Activated effector memory CD4-positive, alpha-beta T cell treated with anti-CD3 and anti-CD28 coated beads, Interleukin-2, amount 50 U/mL, for 16 hours (primary cell): ENCODE measurements at regions not wholly inside any gene's neighbourhood (a gene's known extent, or its start where the extent isn't known, plus 50 kb on each side); places are given as distances from the start of the nearest gene placed in this dataset.
"Not testable (repeated sequence)": the region's sequence is repeated elsewhere in the genome, so short reads cannot be mapped to it uniquely, and the experiment has no call there.

Experiments used
- DNase-seq: peaks from one replicate; pipeline ENCODE4 v3.0.0-alpha.2; 2020

DNA sequence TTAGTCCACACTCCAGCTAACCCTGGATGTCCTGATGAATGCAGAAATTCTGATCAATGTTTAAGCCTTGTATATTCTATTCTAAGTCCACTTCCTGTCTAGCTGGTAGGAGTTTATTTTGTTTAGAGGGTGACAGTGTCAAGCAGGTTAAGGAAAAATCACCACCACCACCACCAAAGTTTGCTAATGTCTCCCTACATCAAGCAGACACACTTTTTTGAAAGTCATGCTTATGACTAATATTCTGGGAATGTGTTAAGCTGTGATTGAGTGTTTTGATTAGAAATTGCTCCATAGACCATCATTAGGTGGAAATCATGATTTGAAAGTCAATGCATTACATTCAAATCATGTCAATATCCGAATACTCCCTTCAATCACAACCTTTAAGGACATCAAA, 1530.1 kb downstream of the MAT2B start:
- DNase-seq = no peak

DNA sequence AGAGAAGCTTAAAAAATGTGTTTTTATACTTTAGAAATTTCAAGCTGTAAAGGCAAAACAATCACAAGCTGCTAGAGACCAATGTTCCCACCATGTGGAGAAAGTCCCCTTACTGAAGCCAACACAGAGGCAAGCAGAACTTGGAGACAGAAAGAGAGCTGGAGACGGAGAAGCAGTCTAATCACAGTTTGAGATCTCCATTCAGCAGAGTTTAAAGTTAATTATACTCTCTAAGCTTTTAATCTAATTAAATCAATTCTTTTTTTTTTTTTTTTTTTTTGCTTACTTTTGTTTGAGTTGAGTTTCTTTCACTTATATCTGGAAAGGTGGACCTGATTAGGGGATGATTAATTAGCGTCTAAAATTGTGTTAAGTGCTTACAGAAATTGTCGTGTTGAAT, 1534.3 kb downstream of the MAT2B start:
- DNase-seq = no peak

DNA sequence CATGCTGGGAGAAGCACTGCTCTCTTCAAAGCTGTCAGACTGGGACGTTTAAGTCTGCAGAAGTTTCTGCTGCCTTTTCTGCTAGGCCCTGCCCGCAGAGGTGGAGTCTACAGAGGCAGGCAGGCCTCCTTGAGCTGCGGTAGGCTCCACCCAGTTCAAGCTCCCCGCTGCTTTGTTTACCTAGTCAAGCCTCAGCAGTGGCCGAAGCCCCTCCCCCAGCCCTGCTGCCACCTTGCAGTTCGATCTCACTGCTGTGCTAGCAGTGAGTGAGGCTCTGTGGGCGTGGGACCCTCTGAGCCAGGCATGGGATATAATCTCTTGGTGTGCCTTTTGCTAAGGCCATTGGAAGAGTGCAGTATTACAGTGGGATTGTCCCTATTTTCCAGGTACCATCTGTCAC, 1540.5 kb downstream of the MAT2B start:
- DNase-seq = not testable (repeated sequence)

DNA sequence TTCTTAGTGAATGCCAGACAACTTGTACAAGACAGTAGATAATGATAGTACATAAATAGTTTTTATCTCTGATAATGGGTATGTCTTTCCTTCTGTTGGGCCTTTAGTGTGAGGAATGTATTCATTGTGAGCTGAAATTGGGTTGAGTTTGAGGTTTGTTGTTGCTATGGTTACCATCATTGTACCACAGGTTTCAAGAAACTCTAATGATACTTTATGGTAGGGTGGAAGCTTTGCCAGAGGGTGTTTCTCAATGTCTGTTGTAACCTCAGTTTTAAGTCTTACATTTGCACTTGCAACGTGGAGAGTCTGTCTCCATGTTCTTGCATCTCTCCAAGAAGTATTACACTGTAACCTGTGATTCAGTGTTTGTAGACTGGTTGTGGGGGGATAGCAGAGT, 1550.1 kb downstream of the MAT2B start:
- no peak for DNase-seq

GRCh38 chr5:165057145-165057544, 1551.7 kb downstream of the MAT2B start:
- DNase-seq = no peak

DNA sequence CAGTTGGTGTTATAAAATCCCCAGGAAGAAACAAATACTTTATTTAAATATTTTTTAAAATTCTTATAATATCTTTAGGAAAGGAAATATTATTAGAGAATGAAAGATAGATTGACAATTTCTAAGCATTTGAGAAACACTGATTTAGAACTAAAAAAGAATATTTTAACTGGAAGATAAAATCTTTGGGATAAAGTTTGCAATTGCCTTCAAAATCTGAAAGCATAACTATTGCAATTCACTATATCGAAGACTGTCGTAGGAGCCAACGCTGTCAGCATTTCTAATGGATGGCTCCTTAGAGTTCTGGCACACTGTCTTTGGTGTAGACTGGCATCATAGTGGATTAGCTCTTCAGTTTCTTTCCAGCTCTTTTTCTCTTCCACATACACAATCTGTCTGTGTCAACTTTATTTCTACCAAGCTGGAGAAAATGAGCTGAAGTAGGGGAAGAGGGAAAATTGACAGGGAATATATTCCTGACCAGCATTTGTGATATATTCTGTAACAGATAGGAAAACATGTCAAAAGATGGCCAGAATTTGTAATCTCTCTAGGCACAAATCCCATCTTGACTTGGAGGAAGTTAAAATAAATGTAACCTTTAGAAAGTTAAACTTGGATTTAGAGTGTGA, 1561.4 kb downstream of the MAT2B start:
- DNase-seq = no peak

DNA sequence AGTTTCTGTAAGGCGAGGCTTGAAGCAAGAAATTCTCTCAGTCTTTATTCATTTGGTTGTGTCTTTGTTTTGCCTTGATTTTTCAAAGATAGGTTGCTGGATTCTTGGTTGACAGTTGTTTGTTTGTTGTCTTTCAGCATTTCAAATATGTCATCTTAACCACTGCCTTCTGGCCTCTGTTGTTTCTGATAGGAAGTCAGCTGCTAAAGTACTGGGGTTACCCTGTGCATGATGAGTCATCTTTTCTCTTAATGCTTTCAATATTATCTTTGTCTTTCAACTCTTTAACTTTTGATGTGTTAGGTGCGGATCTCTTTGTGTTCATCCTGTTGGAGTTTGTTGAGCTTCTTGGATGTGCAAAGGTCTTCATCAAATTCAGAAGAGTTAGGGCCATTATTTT, 1571.3 kb downstream of the MAT2B start:
- DNase-seq = no peak

DNA sequence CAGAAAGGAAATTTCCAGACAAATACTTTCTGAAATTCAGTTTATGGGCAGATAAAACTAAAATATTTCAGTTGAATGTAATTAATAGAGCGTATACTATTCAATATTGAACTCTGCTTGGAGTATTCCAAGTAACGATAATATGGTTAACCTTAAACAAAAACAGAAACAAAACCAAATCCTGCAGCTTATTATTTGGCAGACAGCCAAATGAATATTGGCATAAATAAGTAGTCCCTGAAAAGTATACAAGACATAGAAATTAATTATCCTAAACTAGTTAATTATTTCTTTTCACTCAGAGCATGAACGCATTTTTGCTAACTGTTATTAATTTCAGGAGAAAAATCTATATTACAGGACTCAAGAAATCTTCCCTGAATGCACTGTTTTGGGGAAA, 1574.0 kb downstream of the MAT2B start:
- DNase-seq = no peak

GRCh38 chr5:165083394-165083793, 1578.0 kb downstream of the MAT2B start:
- no peak for DNase-seq

GRCh38 chr5:165086465-165086864, 1581.0 kb downstream of the MAT2B start:
- no peak for DNase-seq

- no peak for DNase-seq
These were observed 1589.4 kb downstream of the MAT2B start for GRCh38 chr5:165094782-165095181.

DNA sequence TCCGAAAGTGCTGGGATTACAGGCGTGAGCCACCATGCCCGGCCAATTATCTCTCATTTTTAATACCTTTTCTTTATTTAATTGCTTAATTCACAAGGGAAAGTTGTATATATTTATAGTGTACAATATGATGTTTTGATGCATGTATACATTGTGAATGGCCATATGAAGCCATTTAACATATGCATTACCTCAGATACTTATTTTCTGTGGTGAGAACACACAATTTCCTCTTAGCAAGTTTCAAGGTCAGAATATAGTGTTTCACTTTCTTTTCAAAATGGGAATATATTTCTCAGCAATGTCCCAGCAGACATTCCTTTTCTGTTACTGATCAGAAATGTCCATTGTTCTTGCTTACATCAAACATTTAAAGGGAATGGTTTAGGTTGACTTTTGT, 1596.3 kb downstream of the MAT2B start:
- DNase-seq = no peak

- no peak for DNase-seq
These were observed 1599.2 kb downstream of the MAT2B start for GRCh38 chr5:165104611-165105010.

GRCh38 chr5:165108809-165109208, 1603.4 kb downstream of the MAT2B start:
- DNase-seq = no peak

DNA sequence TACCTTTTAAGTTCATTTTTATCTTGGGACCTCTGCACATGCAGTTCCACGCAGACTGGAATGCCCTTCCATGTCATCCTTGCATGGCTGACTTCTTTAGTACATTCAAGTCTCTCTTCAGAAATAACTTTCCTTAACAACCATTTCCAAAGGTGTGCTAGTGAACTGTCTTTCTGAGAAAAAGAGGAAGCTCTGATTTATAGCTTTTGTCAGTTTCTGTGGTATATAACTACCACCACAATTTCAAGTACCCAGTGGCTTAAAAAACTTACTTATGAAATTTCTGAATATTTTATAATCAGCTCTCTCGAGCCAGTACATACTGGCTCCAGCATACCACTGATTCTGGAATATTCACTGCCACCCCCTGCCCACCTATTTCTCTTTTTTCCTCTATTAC, 1613.8 kb downstream of the MAT2B start:
- DNase-seq = no peak

DNA sequence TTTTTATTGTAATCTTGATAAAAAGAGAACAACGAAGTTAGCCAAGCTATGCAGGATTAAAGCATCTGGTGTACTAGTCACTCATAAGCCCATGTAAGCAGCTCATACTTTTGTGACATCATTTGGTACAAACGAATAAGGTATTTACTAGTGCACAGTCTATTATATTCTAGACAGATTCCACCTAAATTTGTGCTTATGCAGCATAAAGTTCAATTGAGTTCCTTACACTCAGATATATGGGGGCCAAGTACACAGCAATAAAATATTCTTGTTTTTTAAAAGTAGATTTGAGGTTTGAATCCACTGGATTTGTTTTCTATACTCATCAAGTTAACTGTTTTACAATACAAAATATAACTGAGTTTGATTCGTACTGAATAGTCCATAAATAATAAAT, 1621.2 kb downstream of the MAT2B start:
- no peak for DNase-seq

DNA sequence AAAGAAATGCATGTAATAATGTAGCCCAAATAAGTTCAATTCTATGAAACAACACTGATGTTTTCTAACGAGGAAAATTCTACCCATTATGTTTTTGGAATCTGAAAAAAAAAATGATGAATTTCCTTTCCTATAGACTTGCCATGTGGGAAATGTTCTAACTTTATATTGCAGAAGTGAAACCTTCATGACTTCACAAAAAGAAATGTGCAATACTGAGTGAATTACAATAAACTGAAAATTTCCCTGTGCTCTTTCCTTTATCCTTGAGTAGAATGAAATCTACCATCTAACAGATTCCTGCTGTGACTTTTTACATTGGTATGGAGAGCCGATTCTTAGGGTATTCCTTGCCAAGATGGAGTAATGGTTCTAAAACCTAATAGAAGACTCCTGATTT, 1622.5 kb downstream of the MAT2B start:
- no peak for DNase-seq

- no peak for DNase-seq
These were observed 1625.2 kb downstream of the MAT2B start for GRCh38 chr5:165130656-165131055.

DNA sequence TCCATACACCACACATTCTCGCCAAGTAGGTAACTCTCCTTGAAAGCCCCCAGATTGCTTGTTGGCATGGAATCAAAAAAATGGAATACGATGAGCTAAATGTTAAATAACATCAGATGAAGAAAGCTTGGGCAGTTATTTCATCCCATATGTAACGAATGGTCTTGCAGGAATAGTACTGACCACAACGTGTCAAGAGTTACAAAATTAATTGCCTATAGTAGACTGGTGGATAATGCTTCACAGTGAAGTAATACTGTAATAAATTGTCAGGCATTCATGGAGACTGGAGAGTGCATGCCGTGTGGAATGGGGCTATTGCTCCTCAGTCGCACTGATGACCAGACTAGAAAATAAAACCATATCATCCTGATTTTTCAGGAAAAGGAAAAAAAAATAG, 1628.7 kb downstream of the MAT2B start:
- DNase-seq = no peak

- no peak for DNase-seq
These were observed 1630.1 kb downstream of the MAT2B start for GRCh38 chr5:165135565-165135964.

DNA sequence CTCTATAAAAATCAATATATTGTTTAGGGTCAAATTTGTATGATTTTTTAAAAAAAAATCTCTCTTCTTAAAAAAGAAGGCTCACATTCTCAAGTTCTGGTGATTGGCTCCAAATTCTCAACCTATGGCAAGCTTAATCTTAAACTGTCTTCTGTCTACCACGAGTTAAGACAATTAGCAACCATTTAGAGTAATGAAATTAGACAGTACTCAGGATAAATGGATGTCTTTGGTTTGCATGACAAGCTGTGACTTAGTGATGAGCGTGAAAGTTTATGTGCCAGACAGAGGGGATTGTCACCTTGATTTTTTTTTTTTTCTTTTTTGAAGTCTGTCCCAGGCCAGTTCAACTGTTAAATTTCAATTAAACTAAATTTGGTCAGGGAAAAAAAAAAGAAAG, 1632.3 kb downstream of the MAT2B start:
- no peak for DNase-seq

- no peak for DNase-seq
These were observed 1632.8 kb downstream of the MAT2B start for GRCh38 chr5:165138236-165138635.

DNA sequence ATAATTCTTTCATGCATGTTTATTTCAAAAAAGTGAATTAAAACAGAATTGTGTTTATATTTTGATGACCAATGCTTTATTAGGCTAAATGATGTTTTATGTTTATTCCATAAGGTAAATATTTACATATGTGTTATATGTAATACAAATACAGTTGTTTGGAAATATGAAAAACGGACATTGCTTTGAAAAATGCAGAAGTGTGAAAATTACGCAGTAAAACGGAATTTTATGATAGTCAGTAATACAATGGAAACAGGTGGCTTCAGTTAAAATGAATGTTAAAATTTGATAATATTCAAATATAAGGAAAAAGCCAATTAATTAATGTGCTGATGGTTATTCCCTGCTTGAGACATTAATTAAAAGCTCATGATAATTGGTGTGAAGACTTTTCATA, 1633.8 kb downstream of the MAT2B start:
- no peak for DNase-seq

GRCh38 chr5:165139721-165140120, 1634.3 kb downstream of the MAT2B start:
- DNase-seq = no peak

DNA sequence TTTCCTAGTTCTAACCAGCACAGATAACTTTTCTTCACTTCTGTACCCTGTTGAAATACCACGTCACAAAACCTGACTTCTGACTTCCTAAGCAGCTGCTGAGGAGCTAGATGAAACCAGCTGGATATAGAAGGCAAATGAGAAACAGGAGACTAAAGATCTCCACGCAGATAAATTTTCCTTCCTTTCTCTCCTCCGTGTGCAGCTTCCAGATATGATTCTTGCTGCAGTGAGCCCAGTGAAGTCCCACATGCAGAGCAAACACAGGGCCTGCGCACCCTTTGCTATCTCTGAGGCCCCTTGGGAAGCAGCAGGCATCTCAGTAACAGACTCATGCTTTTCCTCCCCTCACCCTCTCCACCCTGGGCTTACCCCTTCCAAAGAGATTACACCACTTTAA, 1638.3 kb downstream of the MAT2B start:
- no peak for DNase-seq

DNA sequence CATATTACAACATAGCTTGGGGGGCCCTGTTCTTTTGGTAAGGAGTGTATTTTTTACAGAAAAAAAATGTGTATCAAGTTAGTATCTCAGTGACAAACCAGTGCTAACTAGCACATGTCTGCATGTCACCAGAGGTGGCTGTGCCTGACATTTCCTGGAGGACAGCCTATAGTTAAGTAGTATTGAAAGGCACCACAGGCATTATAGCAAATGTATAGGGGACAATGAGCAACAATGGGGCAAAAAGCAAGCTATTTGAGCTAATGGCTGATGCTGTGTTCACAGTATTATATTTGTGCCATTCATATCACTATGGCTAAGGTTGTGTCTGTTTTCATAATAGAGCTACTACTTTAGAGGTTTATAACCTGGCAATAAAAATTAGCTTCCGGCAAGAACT, 1644.0 kb downstream of the MAT2B start:
- no peak for DNase-seq
